IMR-90 (cell line): ENCODE measurements at regions not wholly inside any gene's neighbourhood (a gene's known extent, or its start where the extent isn't known, plus 50 kb on each side); places are given as distances from the start of the nearest gene placed in this dataset.

Experiments used
- ATAC-seq: fragments of 200-7000 bp; cut with Tn5 transposase; 2 replicates; pipeline ENCODE4 v1.9.1; 2020; ENCODE audit warnings: low read depth, mild to moderate bottlenecking, moderate library complexity
- BruUV-seq: library from RNA; stranded (reverse); fragments of 400-500 nt; replicated peaks from 2 replicates; lab custom pipeline; 2021; lab: Mats Ljungman, UMichigan
- CTCF ChIA-PET: fragments of 300-600 bp; formaldehyde crosslinking; extraction: SDS; loops from one replicate; lab custom pipeline; 2021; ENCODE audit warnings: antibody characterized with exemption; lab: Yijun Ruan, JAX
- POLR2A ChIA-PET: fragments of 300-600 bp; sonication (Branson Sonifier 250); formaldehyde crosslinking; loops from one replicate; lab custom pipeline; 2022; ENCODE audit warnings: antibody characterized with exemption; ENCODE audit not compliant: unreplicated experiment; lab: Charles Lee
- DNase-seq: peaks from one replicate; pipeline ENCODE4 v3.0.0; 2013
- H2AFZ ChIP-seq: replicated peaks from 2 replicates; pipeline ENCODE3; 2013; ENCODE audit warnings: low read length, mild to moderate bottlenecking; ENCODE audit not compliant: poor library complexity
- H2AK5ac ChIP-seq: 2 replicates; pipeline ENCODE4 v1.6.1; 2013; ENCODE audit warnings: low read depth, low read length, inconsistent platforms
- H2AK9ac ChIP-seq: replicated peaks from 2 replicates; pipeline ENCODE3; 2013; ENCODE audit warnings: mild to moderate bottlenecking, low read depth, low read length, moderate library complexity; ENCODE audit not compliant: poor library complexity
- H2BK120ac ChIP-seq: 2 replicates; pipeline ENCODE4 v1.6.1; 2013; ENCODE audit warnings: low read depth, low read length, inconsistent platforms
- H2BK15ac ChIP-seq: 3 replicates; pipeline ENCODE4 v1.6.1; 2013; ENCODE audit warnings: low read depth, low read length, inconsistent platforms
- H2BK20ac ChIP-seq: 2 replicates; pipeline ENCODE4 v1.6.1; 2013; ENCODE audit warnings: low read depth, mild to moderate bottlenecking, inconsistent platforms, low read length, moderate library complexity
- H2BK5ac ChIP-seq: 2 replicates; pipeline ENCODE4 v1.6.1; 2013; ENCODE audit warnings: mild to moderate bottlenecking, low read depth, low read length, inconsistent platforms; ENCODE audit not compliant: poor library complexity, severe bottlenecking
- H3K14ac ChIP-seq: replicated peaks from 2 replicates; pipeline ENCODE4 v1.6.1; 2013; ENCODE audit warnings: low read depth, low read length, inconsistent platforms
- H3K18ac ChIP-seq: 2 replicates; pipeline ENCODE4 v1.6.1; 2013; ENCODE audit warnings: low read depth, low read length, control low read depth
- H3K23ac ChIP-seq: 2 replicates; pipeline ENCODE4 v1.6.1; 2013; ENCODE audit warnings: low read depth, low read length, inconsistent platforms
- H3K27ac ChIP-seq: 2 replicates; pipeline ENCODE4 v1.5.1; 2013; ENCODE audit warnings: mild to moderate bottlenecking, control low read depth, low read length; ENCODE audit not compliant: insufficient read depth
- H3K27me3 ChIP-seq: 2 replicates; pipeline ENCODE4 v1.6.1; 2013; ENCODE audit warnings: low read length; ENCODE audit not compliant: control insufficient read depth, insufficient read depth
- H3K36me3 ChIP-seq: 2 replicates; pipeline ENCODE4 v1.6.1; 2013; ENCODE audit warnings: low read length, mixed read lengths; ENCODE audit not compliant: control insufficient read depth, insufficient read depth
- H3K4ac ChIP-seq: 2 replicates; pipeline ENCODE4 v1.6.1; 2013; ENCODE audit warnings: low read depth, low read length, inconsistent platforms
- H3K4me1 ChIP-seq: 2 replicates; pipeline ENCODE4 v1.6.1; 2013; ENCODE audit warnings: low read length, mixed read lengths; ENCODE audit not compliant: control insufficient read depth, insufficient read depth
- H3K4me2 ChIP-seq: 2 replicates; pipeline ENCODE4 v1.6.1; 2013; ENCODE audit warnings: low read depth, mild to moderate bottlenecking, control low read depth, low read length, moderate library complexity
- H3K4me3 ChIP-seq: 2 replicates; pipeline ENCODE4 v1.5.1; 2013; ENCODE audit warnings: low read depth, mild to moderate bottlenecking, control low read depth, low read length, moderate library complexity; ENCODE audit not compliant: insufficient read depth
- H3K56ac ChIP-seq: 2 replicates; pipeline ENCODE4 v1.6.1; 2013; ENCODE audit warnings: low read length, inconsistent platforms; ENCODE audit not compliant: insufficient read depth; ENCODE audit errors: extremely low read depth
- H3K79me1 ChIP-seq, 2 experiments: 2 replicates each; pipeline ENCODE4 v1.6.1; 2013; ENCODE audit warnings: low read length in 2 of 2, inconsistent platforms in 1 of 2, low read depth in 1 of 2
- H3K9ac ChIP-seq: 2 replicates; pipeline ENCODE4 v1.6.1; 2013; ENCODE audit warnings: low read depth, low read length, control low read depth
- H3K9me1 ChIP-seq: 2 replicates; pipeline ENCODE4 v1.6.1; 2013; ENCODE audit warnings: low read length, inconsistent platforms; ENCODE audit not compliant: insufficient read depth
- H3K9me3 ChIP-seq: 2 replicates; pipeline ENCODE4 v1.6.1; 2013; ENCODE audit warnings: low read length; ENCODE audit not compliant: control insufficient read depth, insufficient read depth
- H4K20me1 ChIP-seq: 2 replicates; pipeline ENCODE4 v1.6.1; 2013; ENCODE audit warnings: low read length, inconsistent platforms; ENCODE audit not compliant: insufficient read depth
- H4K5ac ChIP-seq: 2 replicates; pipeline ENCODE4 v1.6.1; 2013; ENCODE audit warnings: mild to moderate bottlenecking, low read depth, low read length, control low read depth
- H4K8ac ChIP-seq, 2 experiments: 2 replicates each; pipeline ENCODE4 v1.6.1; 2013; ENCODE audit warnings: low read depth in 2 of 2, low read length in 2 of 2, control low read depth in 1 of 2, inconsistent platforms in 1 of 2
- H4K91ac ChIP-seq: 2 replicates; pipeline ENCODE4 v1.6.1; 2013; ENCODE audit warnings: low read depth, low read length, inconsistent platforms; ENCODE audit not compliant: insufficient read depth
- BHLHE40 ChIP-seq: fragments of 150-350 bp; IDR thresholded peaks from 2 replicates; pipeline ENCODE4 v1.6.1; 2016; ENCODE audit warnings: mild to moderate bottlenecking, low read depth, low read length
- CEBPB ChIP-seq: IDR thresholded peaks from 2 replicates; pipeline ENCODE4 v1.6.1; 2012; ENCODE audit warnings: low read depth, low read length, improper control_type of control experiment
- CHD1 ChIP-seq: IDR thresholded peaks from 2 replicates; pipeline ENCODE4 v1.6.1; 2012; ENCODE audit warnings: low read depth, low read length, improper control_type of control experiment
- CTCF ChIP-seq: conservative IDR thresholded peaks from 2 replicates; pipeline ENCODE4 v1.5.1; 2012; ENCODE audit warnings: mild to moderate bottlenecking, low read depth, low read length, improper control_type of control experiment
- ELK1 ChIP-seq: fragments of 150-350 bp; IDR thresholded peaks from 2 replicates; pipeline ENCODE4 v1.6.1; 2016; ENCODE audit warnings: low read depth, mild to moderate bottlenecking, low read length, moderate library complexity, borderline replicate concordance
- FOS ChIP-seq: fragments of 150-350 bp; IDR thresholded peaks from 2 replicates; pipeline ENCODE4 v1.6.1; 2016; ENCODE audit warnings: low read depth, low read length
- MAFK ChIP-seq: IDR thresholded peaks from 2 replicates; pipeline ENCODE4 v1.6.1; 2012; ENCODE audit warnings: low read depth, low read length, improper control_type of control experiment
- MAZ ChIP-seq: IDR thresholded peaks from 2 replicates; pipeline ENCODE4 v1.6.1; 2012; ENCODE audit warnings: low read depth, mild to moderate bottlenecking, low read length, improper control_type of control experiment, moderate library complexity, borderline replicate concordance
- MXI1 ChIP-seq: IDR thresholded peaks from 2 replicates; pipeline ENCODE4 v1.6.1; 2012; ENCODE audit warnings: low read depth, mild to moderate bottlenecking, low read length, moderate library complexity, borderline replicate concordance
- NFE2L2 ChIP-seq: fragments of 150-350 bp; IDR thresholded peaks from 2 replicates; pipeline ENCODE4 v1.6.1; 2016; ENCODE audit warnings: low read depth, mild to moderate bottlenecking, low read length
- RAD21 ChIP-seq: IDR thresholded peaks from 2 replicates; pipeline ENCODE4 v1.6.1; 2012; ENCODE audit warnings: low read length, improper control_type of control experiment
- RCOR1 ChIP-seq: IDR thresholded peaks from 2 replicates; pipeline ENCODE4 v1.6.1; 2012; ENCODE audit warnings: mild to moderate bottlenecking, low read length, improper control_type of control experiment; ENCODE audit not compliant: insufficient replicate concordance
- SMC3 ChIP-seq: fragments of 150-350 bp; IDR thresholded peaks from 2 replicates; pipeline ENCODE4 v1.6.1; 2016; ENCODE audit warnings: low read depth, mild to moderate bottlenecking, antibody characterized with exemption, low read length, moderate library complexity
- USF2 ChIP-seq: fragments of 150-350 bp; IDR thresholded peaks from 2 replicates; pipeline ENCODE4 v1.6.1; 2017; ENCODE audit warnings: mild to moderate bottlenecking, antibody characterized with exemption, low read length, low read depth
- WGBS, 2 experiments: methylation state at CpG; one replicate each; pipeline versions ENCODE4 v1.1.5 to v1.1.7; 2013; ENCODE audit warnings: missing lambda C conversion rate in 2 of 2; ENCODE audit not compliant: insufficient read length in 1 of 2; ENCODE audit errors: extremely low coverage in 2 of 2; 5-methylcytosine and 5-hydroxymethylcytosine counted together
- dilution Hi-C: fragments of 300-500 bp; cut with HindIII; formaldehyde crosslinking; loops from one replicate; pipeline ENCODE4 v1.14.3; 2018; ENCODE audit warnings: low sequenced_read_pairs; ENCODE audit not compliant: unreplicated experiment
- in situ Hi-C: fragments of 300-500 bp; cut with MboI; formaldehyde crosslinking; loops from 3 replicates; pipeline ENCODE4 v1.14.3; 2019; ENCODE audit warnings: low sequenced_read_pairs, inconsistent platforms, mixed read lengths
- intact Hi-C: fragments of 100-400 bp; cut with micrococcal nuclease; formaldehyde crosslinking; loops from 2 replicates; pipeline ENCODE4 v1.10.0; 2022

GRCh38 chr7:86964973-86965726 lies 94.3 kb downstream of the ELAPOR2 start:
- Histone ChIP-seq H4K8ac (no peak overlapping the region), H3K9me1 (no peaks in the 10 kb centered on the region), H4K5ac (no peak overlapping the region), H3K23ac (no peak overlapping the region), H2BK20ac (no peak overlapping the region), H3K4me3 (no peak overlapping the region), H2AK5ac (no peak overlapping the region), H2AK9ac (no peak overlapping the region), H2BK5ac (no peak overlapping the region), H3K18ac (no peak overlapping the region), H2AFZ (no peak overlapping the region), H4K20me1 (no peaks in the 10 kb centered on the region), H3K14ac (no peak overlapping the region), H3K4me2 (no peak overlapping the region), H3K9me3 (no peaks in the 10 kb centered on the region), H2BK15ac (no peak overlapping the region), H3K9ac (no peak overlapping the region), H3K36me3 (no peaks in the 10 kb centered on the region), H3K56ac (no peak overlapping the region), H3K79me1 (no peaks in the 10 kb centered on the region), H3K27ac (no peak overlapping the region), H4K91ac (no peak overlapping the region), H2BK120ac (no peak overlapping the region), H3K4me1 (no peaks in the 10 kb centered on the region), H3K4ac (no peak overlapping the region), H3K27me3 (no peaks in the 10 kb centered on the region)
- dilution Hi-C loops (no loop called here), in situ Hi-C loops (no loop called here), intact Hi-C loops (no loop called here)
- ChIA-PET POLR2A (no interaction called here), CTCF (interaction anchor here (0.6 kb wide), 1 partner anchor 47 kb away, joined by 8 read pairs; no protein-coding TSS in a partner anchor)
- DNase-seq = no peak
- no peak for ATAC-seq
- no TSS peak for BruUV-seq
- no peak for TF ChIP-seq FOS
- TF ChIP-seq MXI1 = no peak
- TF ChIP-seq CEBPB = no peak
- no peak for TF ChIP-seq MAZ
- TF ChIP-seq ELK1 = no peak
- TF ChIP-seq CHD1 = no peak
- no peak for TF ChIP-seq BHLHE40
- TF ChIP-seq MAFK = no peak
- no peak for TF ChIP-seq NFE2L2
- TF ChIP-seq SMC3 = no peak
- no peak for TF ChIP-seq RAD21
- TF ChIP-seq RCOR1 = no peak
- TF ChIP-seq CTCF = no peak
- no peak for TF ChIP-seq USF2
- no CpG with 5 or more reads among the region's 4 CpGs for WGBS, 2 experiments
